ENCODE measurements at regions not wholly inside any gene's neighbourhood (a gene's known extent, or its start where the extent isn't known, plus 50 kb on each side); places are given as distances from the start of the nearest gene placed in this dataset.
A peak's percentile ranks its signal among the peaks of the same experiment; 100 is the strongest.
"Not testable (repeated sequence)": the region's sequence is repeated elsewhere in the genome, so short reads cannot be mapped to it uniquely, and the experiment has no call there.

GRCh38 chr9:84054341-84055010 lies 73.9 kb downstream of the RMI1 start:
- DNase-seq (ENCODE audit: low read depth in 4 of 4, low spot score in 2 of 4): no peak

GRCh38 chr9:84057662-84058061 lies 77.1 kb downstream of the RMI1 start:
- no peak for DNase-seq (ENCODE audit: low read depth in 4 of 4, low spot score in 2 of 4)

GRCh38 chr9:84059936-84060335 lies 79.3 kb downstream of the RMI1 start:
- no peak for DNase-seq (ENCODE audit: low read depth in 4 of 4, low spot score in 2 of 4)

GRCh38 chr9:84061613-84062193 lies 81.1 kb downstream of the RMI1 start:
- DNase-seq (ENCODE audit: low read depth in 4 of 4, low spot score in 2 of 4): no peak

GRCh38 chr9:84062538-84062937 lies 81.9 kb downstream of the RMI1 start:
- DNase-seq (ENCODE audit: low read depth in 4 of 4, low spot score in 2 of 4): no peak

GRCh38 chr9:84067821-84068220 lies 87.2 kb downstream of the RMI1 start:
- no peak for DNase-seq (ENCODE audit: low read depth in 4 of 4, low spot score in 2 of 4)

- DNase-seq (ENCODE audit: low read depth in 4 of 4, low spot score in 2 of 4): no peak
Measured at GRCh38 chr9:84068872-84069271, 88.3 kb downstream of the RMI1 start.

GRCh38 chr9:84070590-84070989 lies 90.0 kb downstream of the RMI1 start:
- no peak for DNase-seq (ENCODE audit: low read depth in 4 of 4, low spot score in 2 of 4)

GRCh38 chr9:84072621-84073180 lies 92.1 kb downstream of the RMI1 start:
- DNase-seq (ENCODE audit: low read depth in 4 of 4, low spot score in 2 of 4): no peak

- DNase-seq (ENCODE audit: low read depth in 4 of 4, low spot score in 2 of 4): no peak
Measured at GRCh38 chr9:84075004-84075403, 94.4 kb downstream of the RMI1 start.

GRCh38 chr9:84076384-84076783 lies 95.8 kb downstream of the RMI1 start:
- no peak for DNase-seq (ENCODE audit: low read depth in 4 of 4, low spot score in 2 of 4)

GRCh38 chr9:84077816-84078215 lies 97.2 kb downstream of the RMI1 start:
- not testable (repeated sequence) for DNase-seq (ENCODE audit: low read depth in 4 of 4, low spot score in 2 of 4)

GRCh38 chr9:84079994-84080393 lies 99.4 kb downstream of the RMI1 start:
- DNase-seq (ENCODE audit: low read depth in 4 of 4, low spot score in 2 of 4): no peak

- no peak for DNase-seq (ENCODE audit: low read depth in 4 of 4, low spot score in 2 of 4)
Measured at GRCh38 chr9:84101964-84102632, 121.5 kb downstream of the RMI1 start.

- no peak for DNase-seq (ENCODE audit: low read depth in 4 of 4, low spot score in 2 of 4)
Measured at GRCh38 chr9:84103651-84104377, 123.2 kb downstream of the RMI1 start.

- DNase-seq (ENCODE audit: low read depth in 4 of 4, low spot score in 2 of 4): no peak
Measured at GRCh38 chr9:84107081-84107480, 126.5 kb downstream of the RMI1 start.

- no peak for DNase-seq (ENCODE audit: low read depth in 4 of 4, low spot score in 2 of 4)
Measured at GRCh38 chr9:84107995-84108394, 127.4 kb downstream of the RMI1 start.

- no peak for DNase-seq (ENCODE audit: low read depth in 4 of 4, low spot score in 2 of 4)
Measured at GRCh38 chr9:84111726-84112125, 131.1 kb downstream of the RMI1 start.

GRCh38 chr9:84121991-84122523 lies 141.5 kb downstream of the RMI1 start:
- peak in 2 of 4 donors; percentile 50 to 62 for DNase-seq (ENCODE audit: low read depth in 4 of 4, low spot score in 2 of 4)

- DNase-seq (ENCODE audit: low read depth in 4 of 4, low spot score in 2 of 4): no peak
Measured at GRCh38 chr9:84122572-84122971, 142.0 kb downstream of the RMI1 start.
